HG02870 (cell line): ENCODE measurements at regions not wholly inside any gene's neighbourhood (a gene's known extent, or its start where the extent isn't known, plus 50 kb on each side); places are given as distances from the start of the nearest gene placed in this dataset.
"Not testable (repeated sequence)": the region's sequence is repeated elsewhere in the genome, so short reads cannot be mapped to it uniquely, and the experiment has no call there.

Source experiments
- ATAC-seq: cut with Tn5 transposase; IDR thresholded peaks from one replicate; pipeline ENCODE4 v1.9.1; 2021; ENCODE audit warnings: mild to moderate bottlenecking, moderate library complexity; ENCODE audit not compliant: unreplicated experiment

DNA sequence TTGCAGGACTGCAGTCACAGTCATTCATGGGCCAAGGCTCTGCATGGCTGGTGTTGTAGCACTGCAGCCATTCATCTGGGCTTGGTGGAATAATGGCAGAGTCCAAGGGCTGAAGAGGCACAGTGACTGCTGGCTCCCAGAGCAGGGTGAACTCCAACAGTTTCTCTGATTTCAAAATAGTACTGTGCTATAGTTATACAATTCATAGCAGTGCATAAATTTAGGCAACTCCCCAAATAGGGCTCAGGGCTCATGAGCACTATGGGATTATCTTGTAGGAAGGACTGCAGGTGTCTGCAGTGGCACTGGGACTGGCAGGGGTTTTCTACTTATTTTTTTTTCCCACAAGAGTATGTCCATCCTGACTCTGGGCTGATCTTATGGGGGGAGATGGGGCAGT is 642.5 kb upstream of the SGCD start:
- no peak for ATAC-seq

DNA sequence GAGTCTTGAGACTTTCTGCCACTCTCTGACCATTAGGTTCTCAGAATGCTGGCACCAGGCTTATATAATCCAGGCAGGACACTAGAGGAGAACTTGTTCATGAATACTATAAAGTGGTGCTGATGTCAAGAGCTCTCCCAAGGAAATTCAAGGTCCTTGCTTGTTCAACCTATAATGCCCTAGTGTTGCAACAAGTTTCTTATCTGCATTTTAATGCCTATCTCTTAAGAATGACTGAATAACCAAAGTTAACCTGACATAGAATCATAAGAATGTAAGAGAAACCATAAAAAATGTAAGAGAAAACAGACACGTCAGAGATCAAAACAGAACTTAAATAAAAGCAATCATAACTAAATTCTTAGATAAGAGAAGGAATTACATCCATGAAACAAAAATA is 640.8 kb upstream of the SGCD start:
- ATAC-seq, result no peak

DNA sequence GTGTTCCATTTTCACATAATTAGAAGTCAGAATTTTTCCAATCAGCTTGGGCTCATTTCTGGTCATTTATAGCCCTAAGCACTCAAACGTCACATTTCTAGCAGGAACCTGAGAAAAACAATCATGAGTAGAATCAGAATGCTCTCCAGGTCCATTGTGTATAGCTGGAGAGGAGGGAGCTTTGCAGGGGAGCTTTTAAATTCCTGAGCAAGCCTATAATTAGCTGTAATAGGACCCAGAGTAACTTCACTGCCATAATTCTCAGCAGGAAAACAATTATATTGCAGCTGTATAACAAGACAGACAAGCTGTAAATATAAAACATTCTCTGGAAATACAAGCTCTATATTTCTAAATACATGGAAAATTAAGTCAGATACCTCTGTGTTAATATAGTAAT is 637.6 kb upstream of the SGCD start:
- ATAC-seq, result no peak

DNA sequence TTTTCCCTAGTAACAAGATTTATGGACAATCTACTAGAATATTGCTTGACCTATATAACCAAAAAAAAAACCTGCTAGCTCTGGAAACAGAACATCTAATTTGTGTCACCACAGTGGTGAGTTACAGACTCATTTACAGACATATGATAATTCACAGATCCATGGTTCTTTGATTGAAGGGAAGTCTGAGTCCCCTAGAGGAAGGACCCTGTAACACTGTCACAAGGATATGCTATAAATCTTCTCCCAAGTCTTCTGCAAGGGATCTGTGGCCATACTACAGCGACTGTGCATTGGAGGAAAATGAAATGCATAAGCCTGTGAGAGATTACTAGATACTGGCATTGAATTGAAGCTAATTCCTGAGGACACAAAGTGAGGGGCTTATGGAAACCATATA is 630.6 kb upstream of the SGCD start:
- ATAC-seq, result no peak

DNA sequence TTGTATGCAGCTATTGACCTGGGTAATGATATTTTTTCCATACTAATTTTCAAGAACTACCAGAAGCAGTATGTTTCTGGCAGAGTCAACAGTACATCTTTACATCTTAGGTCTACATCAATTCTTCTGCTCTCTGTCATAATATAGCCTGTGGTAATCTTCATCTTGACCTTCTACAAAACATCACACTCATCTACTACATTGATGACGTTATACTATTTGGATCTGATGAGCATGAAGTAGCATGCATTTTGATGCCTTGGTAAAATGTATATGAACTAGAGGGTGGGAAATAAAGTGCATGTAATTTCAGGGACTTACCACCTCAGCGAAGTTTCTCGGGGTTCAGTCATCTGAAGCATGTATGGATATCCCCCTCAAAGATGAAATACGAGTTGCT is 629.7 kb upstream of the SGCD start:
- ATAC-seq, result no peak

DNA sequence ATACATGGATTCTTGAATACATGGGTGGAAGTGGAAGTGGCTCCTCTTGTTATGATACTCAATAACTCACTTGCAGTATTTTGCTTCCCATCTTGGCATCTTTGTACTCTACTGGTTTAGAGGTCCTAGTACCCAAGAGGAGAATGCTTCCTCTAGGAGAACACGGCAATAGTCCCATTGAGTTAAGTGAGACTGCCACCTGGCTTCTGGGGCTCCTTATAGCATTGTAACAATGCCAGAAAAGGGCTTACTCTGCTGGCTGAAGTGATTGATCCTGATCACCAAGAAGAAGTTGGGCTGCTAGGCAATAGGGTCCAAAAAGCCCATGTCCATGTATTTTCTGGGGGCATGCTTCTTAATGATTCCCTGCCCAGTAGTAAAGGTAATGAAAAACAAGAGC is 627.6 kb upstream of the SGCD start:
- no peak for ATAC-seq

DNA sequence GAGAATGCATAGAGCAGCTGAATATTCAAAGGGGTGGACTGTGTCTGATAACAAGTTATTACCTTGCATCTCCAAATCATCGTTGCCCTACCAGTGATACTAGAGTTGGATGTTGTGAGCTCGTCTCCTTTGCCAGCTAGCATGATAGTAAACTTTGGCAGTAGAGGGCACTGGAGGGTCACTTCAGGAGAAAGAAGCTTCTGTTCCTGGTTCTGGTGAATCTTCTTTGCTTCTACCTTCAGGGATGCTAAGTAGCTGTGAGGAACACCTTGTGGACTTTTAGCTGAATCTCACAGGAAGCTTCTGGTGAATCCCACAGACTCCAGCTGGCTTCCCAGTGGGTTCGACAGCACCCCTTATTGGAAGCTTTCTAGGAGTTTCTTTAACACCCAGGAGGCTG is 626.6 kb upstream of the SGCD start:
- ATAC-seq, result no peak

DNA sequence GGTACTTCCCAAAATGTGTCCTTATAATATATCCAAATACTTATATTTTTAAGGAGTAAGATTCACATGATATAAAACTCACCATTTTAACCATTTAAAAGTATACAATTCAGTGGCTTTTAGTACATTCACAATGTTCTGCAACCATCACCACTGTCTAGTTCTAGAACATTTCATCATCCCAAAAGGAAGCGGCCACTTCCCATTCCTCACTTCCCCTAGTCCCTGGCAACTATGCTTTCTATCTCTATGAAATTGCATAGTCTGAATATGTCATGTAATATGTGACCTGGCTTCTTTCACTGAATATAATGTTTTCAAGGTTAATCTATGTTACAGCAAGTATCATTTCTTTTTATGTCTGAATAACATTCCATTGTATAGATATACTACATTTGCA is 615.1 kb upstream of the SGCD start:
- ATAC-seq, result no peak

DNA sequence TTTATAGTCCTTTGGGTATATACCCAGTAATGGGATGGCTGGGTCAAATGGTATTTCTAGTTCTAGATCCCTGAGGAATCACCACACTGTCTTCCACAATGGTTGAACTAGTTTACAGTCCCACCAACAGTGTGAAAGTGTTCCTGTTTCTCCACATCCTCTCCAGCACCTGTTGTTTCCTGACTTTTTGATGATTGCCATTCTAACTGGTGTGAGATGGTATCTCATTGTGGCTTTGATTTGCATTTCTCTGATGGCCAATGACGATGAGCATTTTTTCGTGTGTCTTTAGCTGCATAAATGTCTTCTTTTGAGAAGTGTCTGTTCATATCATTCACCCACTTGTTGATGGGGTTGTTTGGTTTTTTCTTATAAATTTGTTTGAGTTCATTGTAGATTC is 612.5 kb upstream of the SGCD start:
- not testable (repeated sequence) for ATAC-seq

DNA sequence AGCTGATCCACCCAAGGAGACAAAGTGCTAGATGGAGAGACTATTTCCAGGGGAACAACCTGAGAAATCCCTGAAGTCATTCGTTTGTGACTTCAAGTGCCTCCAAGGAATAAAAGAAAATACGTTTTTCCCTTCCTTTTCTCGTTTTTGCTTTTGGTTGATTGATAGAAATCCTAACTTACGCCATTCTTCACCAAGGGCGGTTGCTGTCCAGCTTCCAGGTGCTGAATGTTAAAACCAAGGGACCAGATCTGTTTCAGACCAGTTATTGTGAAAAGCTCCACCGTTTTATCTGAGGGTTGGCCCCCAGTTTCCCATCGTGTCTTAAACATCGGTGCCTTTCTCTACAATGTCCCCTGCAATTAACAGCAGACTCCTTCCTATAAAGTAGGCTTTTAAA is 600.7 kb upstream of the SGCD start:
- no peak for ATAC-seq

DNA sequence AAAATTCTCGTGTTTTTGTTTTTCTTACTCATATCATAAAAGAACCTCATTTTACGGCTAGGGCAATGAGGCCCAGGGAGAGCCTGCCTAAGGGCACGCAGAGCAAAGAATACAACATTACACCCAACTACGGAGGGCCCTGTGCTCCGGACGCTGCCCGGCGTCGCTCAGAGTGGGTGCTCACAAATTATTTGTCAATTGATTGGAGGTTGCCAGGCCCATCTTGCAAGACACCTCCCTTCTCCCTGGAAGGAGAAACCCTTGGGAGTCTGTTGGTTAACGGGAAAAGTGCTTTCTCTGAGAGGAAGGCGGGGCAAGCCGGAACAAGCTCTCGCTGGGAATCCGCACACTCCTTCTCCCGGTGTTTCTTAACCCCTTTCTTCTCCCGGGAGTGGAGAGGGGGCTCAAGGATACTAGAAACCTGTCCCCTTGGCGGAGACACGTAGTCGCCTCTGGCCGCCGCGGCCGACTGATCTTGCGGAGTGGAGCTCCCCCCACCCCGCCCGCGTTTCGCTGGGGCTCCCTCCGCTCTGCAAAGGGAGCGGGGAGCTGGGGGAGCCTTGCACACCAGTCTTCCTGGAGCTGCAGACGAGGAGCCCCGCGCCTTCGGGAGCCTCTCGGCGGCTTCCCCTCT is 599.3 kb upstream of the SGCD start:
- no peak for ATAC-seq

DNA sequence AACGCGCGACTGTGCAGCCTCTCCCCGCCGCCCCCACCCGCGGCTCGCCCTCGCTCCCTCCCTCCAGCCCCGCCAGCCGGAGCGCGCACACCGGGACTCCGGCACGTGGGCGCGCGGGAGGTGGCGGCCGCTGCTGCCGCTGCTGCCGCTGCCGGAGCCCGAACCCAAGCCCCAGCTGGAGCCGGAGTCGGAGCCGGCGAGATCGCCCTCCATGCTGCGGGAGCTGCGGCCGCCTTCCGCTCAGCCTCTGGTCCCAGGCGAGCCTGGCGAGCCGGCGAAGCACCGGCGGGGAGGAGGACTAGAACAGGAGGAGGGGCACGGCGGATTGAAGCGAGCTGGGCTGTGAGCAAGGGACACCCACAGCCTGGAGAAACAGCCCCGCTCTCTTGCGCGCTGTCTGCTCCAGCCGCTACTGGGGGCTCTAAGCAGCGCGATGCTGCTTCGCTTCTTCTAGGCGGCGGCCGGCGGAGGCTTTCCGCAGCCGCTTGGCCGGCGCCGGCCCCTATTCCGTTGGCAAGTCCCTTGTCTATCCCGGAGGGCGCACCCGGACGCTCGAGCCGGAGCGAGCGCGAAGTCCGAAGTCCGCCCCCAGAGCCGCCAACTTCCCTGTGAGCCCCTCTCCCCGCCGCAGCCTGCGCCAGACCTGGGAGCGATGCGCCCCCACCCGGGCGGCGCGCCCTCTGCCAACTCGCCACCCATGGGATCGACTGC is 598.7 kb upstream of the SGCD start:
- ATAC-seq, result no peak

DNA sequence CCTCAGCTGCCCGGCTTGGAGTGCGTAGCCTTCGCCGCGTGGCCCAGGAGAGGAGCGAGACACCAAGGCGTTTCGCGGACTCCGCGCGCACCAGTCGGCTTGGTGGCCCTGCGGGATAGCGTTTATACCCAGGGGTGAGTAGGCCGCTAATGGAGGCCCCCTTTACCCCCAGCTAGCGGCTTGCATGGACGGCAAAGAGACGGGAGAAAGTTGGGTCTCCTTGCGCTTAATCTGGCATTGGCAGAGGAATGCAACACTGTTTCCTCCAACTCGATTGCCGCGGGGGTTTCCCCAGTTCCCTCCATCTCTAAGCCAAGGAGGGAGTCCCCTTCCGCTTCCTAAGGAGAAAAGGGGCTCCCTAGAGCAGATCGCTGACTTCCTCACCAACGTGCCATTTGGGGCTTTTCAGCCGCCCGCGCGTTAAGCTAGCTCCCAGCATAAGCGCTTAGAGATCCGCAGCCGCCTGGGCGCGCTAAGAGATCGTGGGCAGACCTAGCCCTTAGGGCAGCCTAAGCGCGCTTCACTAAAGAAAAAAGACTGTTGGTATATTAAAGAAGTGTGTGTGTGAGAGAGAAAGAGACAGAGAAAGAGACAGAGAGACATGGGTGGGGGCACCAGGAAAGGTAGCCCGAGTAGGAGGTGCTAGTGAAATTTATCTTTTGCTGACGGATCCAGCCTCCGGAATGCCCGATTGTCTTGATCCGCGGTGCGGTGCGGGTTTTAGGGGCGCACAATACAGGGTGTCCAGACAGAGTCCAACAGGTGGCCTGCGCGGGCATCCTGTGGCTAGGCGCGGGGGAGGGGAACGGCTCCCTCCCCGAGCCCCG is 597.9 kb upstream of the SGCD start:
- no peak for ATAC-seq

DNA sequence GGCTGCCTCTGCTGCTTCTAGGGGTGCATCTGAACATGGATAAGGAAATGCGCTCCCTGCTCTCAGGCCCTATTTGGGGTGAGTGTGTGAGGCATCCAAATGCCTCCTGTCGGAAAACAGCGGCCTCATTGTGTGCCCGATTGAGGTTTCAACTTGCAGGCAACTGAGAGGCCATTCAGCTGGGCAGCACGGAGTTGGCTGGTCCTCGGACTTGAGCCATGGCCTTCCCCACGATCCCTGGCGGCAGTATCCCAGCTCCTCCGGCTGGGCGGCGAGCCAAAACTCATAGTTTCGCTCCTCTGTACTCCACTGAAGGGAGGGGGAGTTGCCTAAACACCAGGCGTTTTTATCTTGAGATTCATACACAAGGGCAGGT is 597.3 kb upstream of the SGCD start:
- no peak for ATAC-seq

DNA sequence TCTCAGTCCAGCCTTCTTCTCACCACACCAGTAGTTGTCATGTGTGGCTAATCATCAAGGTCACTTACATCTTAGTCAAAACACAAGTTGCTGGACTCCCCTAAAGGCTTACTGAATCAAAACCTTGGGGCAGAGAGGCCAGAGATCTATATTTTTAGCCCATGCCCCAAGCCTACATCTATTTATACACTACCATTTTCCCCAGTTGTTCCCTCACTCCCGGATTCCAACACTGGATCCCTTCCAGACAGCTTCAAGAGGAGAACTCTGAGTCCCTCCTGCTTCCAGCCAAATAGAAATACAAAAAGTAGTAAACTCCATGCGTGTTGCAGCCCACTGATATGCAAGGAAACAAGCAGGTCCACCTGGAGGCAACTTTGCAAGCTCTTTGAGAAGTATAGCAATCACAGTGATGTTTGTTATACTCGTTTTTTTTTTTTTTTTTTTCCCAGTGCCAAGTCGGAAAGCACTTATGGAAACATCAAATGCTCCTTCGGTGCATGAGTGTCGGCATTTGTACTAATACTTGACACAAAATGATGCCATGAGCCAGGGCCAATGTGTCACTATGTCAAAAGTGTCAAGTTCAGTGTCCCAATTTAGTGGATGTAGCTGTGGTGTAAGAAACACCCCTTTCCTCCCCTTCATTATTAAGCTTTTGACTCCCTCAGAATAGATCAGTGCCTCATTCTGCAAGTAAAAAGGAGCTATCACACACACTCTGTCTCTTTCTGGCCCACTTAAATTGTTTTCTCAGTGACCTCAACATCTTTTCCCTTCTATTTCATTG is 594.2 kb upstream of the SGCD start:
- ATAC-seq, result no peak

DNA sequence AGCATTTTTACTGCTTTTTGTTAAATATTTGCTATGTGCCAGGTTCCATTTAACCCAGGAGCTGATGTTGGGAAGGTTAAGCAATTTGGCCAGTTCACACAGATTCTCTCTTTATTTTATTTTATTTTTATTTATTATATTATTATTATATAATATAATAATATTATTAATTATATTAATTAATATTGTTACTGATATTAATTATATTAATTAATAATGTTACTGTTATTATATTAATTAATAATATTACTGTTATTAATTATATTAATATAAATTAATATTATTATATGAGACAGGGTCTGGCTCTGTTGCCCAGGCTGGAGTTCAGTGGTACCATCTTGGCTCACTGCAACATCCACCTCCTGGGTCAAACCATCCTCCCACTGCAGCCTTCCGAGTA is 593.0 kb upstream of the SGCD start:
- ATAC-seq, result no peak

DNA sequence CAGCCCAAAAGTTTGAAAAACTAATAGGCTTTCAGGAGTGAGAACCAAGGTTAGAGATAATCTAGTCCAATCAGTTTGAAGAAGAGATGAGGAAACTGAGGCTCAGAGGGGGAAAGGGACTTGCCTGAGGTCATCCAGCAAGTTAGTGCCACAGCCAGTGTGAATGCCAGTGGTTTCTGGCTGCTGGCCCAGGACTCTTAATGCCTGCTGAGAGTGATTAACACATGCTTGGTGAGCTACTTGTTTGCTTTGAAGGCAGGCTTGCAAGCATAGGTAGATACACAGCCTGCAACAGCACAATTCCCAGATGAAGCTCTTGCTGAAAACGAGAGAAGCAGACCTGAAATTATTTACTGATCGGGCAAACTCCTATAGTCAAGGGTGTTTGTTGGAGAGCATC is 591.6 kb upstream of the SGCD start:
- no peak for ATAC-seq

DNA sequence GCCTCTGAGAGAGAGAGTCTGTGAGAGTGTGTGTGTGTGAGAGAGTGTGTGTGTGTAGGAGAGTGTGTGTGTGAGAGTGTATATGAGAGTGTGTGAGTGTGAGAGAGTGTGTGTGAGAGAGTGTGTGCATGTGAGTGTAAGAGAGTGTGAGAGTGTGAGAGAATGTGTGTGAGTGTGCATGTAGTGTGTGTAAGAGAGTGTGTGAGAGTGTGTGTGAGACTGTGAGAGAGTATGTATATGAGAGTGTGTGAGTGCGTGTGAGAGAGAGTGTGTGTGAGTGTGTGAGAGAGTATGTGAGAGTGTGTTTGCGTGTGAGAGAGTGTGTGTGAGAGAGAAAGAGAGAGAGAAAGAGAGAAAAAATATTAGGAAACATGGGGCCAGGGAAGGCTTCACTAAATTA is 588.3 kb upstream of the SGCD start:
- no peak for ATAC-seq

DNA sequence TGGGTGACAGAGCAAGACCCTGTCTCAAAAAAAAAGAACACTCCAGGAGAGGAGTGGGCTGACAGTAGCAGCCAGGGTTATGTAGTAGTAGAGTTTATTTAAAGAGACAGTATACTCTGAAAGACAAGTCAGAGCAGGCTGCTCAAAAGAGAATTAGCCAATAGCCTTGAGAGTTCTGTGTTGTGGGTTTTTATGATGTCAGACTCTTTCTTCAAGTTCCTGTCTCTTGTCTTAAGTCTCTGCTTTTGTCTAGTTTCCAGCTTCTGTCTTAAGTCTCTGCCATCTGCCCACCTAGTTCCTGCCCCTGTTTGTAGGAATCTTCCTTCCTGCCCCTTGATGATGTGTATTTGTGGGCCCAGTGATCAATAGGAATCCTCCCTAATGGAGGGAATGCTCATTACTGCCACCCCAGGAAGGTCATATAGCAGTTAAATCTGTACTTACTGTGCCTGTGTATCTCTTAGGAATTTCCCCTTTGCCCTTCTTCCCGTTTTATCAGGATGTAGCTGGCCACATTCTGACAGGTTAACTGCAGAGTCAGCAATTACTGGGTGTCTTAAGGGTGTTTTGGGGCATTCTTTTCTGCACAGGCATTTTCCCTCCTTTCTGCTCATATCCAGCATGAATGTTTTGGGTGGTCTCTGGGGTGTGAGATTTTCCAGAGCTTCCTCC is 580.5 kb upstream of the SGCD start:
- no peak for ATAC-seq

DNA sequence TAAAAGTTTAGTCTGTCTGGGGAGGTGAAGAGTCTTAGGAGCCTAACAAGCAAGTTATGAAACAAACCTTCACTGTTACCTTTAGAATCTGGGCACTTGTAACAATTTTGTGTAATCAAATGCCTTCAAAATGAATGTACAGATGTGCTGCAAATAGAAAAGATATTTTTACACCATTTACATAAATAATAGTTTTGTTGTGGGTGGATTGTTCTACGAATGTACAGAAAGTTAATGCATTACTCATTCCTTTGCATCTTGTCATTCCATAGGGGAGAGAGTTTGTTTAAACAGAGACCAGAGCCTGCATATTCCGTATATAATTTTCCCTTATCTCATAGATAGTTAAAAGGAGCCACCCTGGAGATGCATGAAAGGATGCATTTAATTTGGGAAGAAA is 576.9 kb upstream of the SGCD start:
- no peak for ATAC-seq

DNA sequence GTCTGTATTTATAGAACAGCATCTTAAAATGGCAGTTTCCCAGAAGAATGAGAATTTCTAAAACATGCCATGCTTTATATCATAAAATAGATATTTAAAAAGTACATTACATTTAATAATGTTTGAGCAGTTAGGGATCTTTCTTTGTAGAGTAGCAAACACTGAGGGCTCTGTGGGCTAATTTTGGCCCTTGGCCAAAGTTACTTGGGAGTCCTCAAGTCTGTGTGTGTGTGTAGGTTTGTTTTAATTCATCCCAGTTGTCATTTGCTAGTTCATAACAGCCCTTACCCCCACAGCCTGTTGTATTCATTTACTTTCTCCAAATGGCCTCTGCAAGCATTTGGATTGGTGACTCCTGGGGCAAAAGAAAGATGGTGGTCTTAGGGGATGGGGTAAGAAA is 576.4 kb upstream of the SGCD start:
- no peak for ATAC-seq
